Uterus (tissue), 2 donors: ENCODE measurements at regions not wholly inside any gene's neighbourhood (a gene's known extent, or its start where the extent isn't known, plus 50 kb on each side); places are given as distances from the start of the nearest gene placed in this dataset.

Source experiments
- POLR2A ChIP-seq, 2 donors: fragments of 450-650 bp; IDR thresholded peaks; one replicate each; pipeline ENCODE4 v1.6.1; 2016; ENCODE audit warnings: antibody characterized with exemption in 2 of 2, mild to moderate bottlenecking in 1 of 2, moderate library complexity in 1 of 2
- TF ChIP-seq, protein P1 (sequence below), 4 experiments: fragments of 200-600 bp in 2 of 4; fragments of 450-650 bp in 2 of 4; sonication (generic) in 2 of 4; IDR thresholded peaks; one replicate each; pipeline ENCODE4 v1.5.1; 2016 to 2019; ENCODE audit warnings: antibody characterized with exemption in 4 of 4, mild to moderate bottlenecking in 2 of 4, moderate library complexity in 1 of 4

DNA sequence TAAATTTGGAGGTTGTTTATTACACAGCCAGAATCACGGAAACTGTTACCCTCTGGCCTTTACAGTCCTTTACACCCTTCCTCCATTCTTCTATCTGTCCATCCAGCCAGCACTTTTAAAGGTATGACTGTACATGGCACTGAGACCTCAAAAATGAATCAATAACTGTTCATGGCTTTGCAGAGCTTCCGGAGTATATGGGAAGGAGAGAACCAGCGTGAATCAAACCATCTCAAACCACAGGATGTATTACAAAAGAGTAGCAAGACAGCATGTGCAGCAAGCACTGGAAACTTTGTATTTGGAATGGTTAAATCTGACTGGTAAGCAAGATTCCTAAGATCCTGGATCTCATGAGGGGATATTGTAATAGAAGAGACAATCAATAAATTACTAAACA, 228.5 kb upstream of the CASK start:
- TF ChIP-seq, protein P1, sequence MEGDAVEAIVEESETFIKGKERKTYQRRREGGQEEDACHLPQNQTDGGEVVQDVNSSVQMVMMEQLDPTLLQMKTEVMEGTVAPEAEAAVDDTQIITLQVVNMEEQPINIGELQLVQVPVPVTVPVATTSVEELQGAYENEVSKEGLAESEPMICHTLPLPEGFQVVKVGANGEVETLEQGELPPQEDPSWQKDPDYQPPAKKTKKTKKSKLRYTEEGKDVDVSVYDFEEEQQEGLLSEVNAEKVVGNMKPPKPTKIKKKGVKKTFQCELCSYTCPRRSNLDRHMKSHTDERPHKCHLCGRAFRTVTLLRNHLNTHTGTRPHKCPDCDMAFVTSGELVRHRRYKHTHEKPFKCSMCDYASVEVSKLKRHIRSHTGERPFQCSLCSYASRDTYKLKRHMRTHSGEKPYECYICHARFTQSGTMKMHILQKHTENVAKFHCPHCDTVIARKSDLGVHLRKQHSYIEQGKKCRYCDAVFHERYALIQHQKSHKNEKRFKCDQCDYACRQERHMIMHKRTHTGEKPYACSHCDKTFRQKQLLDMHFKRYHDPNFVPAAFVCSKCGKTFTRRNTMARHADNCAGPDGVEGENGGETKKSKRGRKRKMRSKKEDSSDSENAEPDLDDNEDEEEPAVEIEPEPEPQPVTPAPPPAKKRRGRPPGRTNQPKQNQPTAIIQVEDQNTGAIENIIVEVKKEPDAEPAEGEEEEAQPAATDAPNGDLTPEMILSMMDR (IDR thresholded peaks at IDR 0.05), result no peak
- no peak for TF ChIP-seq POLR2A (IDR thresholded peaks at IDR 0.05)
